NCI-H1436 (cell line): ENCODE measurements at regions not wholly inside any gene's neighbourhood (a gene's known extent, or its start where the extent isn't known, plus 50 kb on each side); places are given as distances from the start of the nearest gene placed in this dataset.
"Not testable (repeated sequence)": the region's sequence is repeated elsewhere in the genome, so short reads cannot be mapped to it uniquely, and the experiment has no call there.

Experiments
- DNase-seq: peaks from one replicate; lab custom pipeline; 2025; lab: John Stamatoyannopoulos, UW

DNA sequence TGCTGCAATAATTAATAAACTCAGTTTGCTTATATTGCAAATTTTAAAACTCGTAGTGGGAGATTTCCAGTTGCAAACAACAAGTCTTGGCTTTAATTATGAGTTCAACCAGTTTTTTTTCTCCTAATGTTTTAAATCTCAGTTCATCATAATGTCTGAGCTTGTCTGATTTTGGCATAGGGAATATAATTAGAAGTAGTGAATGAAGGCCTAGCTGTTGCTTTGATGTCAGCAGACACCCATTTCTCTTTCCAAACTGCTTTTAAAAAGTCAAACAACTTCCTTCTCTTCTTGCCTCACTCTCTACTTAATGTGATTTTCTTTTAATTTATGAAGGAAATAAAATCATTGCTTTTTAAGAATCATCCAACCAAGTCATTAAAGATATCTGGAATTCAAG, 1462.1 kb downstream of the DPP10 start:
- DNase-seq = no peak

DNA sequence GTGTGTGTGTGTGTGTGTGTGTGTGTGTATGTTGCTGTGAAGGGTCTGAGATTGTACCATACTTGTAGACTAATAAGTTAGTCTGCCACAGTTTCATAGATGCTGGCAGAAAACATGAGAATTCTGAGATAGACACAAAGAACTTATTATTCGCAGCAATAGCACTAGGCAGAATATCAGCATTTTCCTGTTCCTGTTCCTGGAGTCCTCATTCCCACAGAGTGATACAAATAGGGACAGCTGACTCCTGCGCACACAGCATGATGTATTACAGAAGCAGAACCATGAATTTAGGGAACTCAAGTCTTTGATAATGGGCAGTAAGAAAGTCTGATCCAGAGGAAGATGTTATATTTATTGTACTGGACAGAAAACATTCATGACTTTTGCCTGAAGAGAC, 1466.3 kb downstream of the DPP10 start:
- no peak for DNase-seq

DNA sequence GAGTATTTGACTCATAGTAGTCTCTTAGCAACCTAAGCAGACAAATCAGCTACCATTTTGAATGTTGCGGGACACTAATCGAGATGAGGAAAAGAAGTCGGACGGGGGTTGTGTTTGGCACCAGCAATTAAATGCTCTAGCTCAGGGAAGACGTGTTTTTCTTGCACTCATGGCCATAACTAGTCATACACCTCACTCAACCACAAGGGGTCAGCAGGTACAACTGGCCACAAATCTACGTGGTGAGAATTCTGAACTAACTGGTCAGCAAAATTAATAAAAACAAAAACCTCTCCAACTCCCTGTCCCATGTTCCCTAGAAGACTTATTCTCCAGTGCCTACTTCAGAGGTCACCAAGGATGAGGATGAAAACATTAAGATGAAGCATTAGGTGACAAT, 1467.8 kb downstream of the DPP10 start:
- no peak for DNase-seq

DNA sequence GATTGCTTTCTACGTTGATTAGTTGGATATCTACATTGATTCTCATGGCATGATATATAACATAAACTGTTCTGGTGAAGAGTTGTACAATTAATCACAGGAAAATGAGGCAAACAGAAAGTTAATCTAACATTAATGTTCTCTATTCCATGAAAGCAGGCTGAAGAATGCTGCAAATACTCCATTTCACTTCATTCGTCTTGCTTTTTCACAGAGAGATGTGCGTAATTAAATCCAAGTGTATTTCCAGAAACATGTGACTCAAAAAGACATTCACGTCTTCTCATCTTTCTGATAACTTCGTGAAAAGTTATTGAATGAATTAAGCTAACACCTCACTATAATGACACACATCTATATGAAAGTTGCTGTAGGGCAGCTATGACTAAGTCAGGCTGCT, 1471.5 kb downstream of the DPP10 start:
- no peak for DNase-seq

GRCh38 chr2:115921541-115921940, 1479.1 kb downstream of the DPP10 start:
- DNase-seq = no peak

GRCh38 chr2:115939902-115940301, 1497.5 kb downstream of the DPP10 start:
- DNase-seq = no peak

DNA sequence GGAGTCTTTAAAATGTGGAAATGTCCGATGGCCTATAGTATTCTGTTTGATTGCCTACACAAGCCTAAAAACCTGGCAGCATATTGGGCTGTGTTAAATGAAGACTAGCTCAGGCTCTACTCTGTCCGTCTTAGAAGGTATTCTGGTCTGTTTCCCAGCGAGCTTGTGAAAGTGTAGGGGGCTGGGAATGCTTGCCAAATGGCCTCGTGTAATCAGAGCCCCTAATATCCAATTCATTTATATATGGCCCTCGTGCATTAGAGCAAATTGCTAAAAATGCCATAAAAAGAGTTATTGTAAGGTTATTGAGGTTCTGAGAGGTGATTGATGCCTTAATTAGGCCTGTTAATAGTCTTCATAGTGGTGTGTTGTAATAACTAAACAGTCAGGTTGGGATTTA, 1500.4 kb downstream of the DPP10 start:
- no peak for DNase-seq

GRCh38 chr2:115946341-115946740, 1503.9 kb downstream of the DPP10 start:
- DNase-seq = no peak

GRCh38 chr2:115946891-115947290, 1504.5 kb downstream of the DPP10 start:
- no peak for DNase-seq

DNA sequence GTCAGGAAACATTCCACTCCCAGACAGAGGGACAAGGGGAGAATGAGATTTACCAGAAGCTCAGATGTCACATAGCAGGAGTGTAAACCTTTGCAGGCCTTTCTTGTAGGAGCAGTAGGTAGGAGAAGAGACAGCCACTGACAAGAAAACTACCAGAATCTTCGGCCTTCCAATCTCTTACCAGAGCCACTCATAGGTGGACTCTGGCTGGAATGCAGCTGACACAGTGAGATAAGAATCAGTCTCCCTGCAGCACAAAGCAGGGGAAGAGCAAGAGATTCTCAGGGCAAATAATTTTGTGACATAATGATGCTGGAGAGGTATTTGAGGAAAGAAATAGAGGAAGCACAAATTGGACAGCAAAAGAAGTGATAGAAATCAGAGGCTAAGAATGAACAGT, 1534.5 kb downstream of the DPP10 start:
- DNase-seq = no peak

DNA sequence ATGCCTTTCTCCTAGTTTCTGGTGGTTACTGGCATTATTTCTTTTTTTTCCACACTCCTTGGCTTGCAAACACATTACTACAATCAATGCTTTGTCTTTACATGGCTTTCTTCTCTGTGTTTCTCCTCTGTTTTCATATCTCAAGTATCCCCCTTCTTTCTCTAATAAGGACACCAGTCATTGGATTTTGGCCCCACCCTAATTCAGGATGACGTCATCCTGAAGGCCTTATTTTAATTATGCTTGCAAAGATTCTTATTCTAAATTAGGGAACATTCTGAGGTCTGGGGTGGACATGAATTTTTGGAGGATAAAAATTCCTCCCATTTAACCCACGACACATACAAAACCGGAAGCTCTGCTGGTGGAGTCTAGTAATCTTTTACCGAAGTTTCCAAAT, 1556.6 kb downstream of the DPP10 start:
- no peak for DNase-seq

GRCh38 chr2:116023026-116023425, 1580.6 kb downstream of the DPP10 start:
- no peak for DNase-seq

GRCh38 chr2:116038758-116039157, 1596.3 kb downstream of the DPP10 start:
- not testable (repeated sequence) for DNase-seq

DNA sequence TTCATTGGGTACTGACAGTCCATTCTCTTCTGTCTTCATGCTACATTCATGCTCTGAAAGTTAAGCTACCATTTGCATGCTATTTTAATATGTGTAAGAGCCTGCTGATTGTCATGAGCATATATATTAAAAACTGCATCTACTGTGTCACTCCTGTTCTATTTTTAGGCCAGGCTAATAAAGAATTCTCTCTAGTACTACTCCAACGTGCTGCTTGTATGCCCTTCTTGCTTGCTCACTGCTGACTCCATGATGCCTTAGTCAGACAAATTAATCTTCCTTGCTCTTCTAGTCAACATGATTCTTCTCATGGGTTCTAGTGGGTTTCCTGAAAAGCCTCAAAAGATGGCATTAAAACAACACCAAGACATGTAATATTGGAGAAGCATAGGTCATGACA, 1600.1 kb downstream of the DPP10 start:
- DNase-seq = no peak

DNA sequence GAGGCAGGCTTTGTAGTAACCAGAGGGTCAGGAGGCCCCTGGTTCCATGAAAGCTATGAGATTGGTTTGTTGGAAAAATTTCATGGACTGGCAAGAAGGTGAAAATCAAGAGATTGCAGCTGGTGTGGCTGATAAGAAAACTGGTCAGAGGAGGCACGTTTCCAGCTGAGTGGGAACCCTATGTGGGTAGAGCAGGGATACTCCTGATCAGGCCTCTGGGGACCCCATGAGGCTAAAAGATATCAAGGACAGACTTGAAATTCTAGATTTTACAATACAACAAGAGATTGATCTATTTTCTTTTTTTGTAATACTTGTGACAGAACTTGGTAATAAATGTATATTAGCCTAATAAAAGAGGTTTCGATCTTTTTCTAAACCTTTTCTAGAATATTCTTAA, 1615.1 kb downstream of the DPP10 start:
- DNase-seq = no peak

- DNase-seq = no peak
Observed at GRCh38 chr2:116061023-116061422, 1618.6 kb downstream of the DPP10 start.

DNA sequence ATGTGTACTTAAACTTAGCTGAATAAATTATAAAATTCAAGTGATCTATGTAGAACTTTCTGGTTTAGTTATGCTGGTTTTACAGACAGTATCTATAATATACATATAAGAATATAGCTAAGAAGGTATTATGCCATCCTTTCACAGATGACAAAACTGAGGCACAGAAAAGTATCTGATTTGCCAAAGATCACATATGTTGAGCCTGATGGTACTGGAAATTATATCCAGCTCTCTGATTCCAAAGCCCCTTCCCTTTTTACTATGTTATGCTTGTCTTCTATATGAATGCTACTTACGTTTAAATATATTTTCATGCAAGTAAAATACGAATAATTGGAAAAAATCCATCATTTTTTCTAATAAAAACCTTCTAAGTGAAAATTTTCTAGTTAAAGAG, 1631.3 kb downstream of the DPP10 start:
- DNase-seq = no peak

DNA sequence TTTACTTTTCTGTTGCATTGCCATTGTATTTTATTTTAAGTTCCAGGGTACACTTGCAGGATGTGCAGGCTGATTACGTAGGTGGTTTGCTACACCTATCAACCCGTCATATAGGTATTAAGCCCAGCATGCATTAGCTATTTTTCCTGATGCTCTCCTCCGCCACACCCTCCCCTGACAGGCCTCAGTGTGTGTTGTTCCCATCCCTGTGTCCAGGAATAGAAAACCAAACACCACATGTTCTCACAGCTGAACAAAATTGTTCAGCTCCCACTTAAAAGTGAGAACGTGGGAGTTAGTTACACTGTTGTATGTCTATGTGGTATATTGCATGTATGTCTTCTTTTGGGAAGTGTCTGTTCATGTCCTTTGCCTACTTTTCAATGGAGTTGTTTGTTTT, 1631.7 kb downstream of the DPP10 start:
- no peak for DNase-seq

- DNase-seq = no peak
Observed at GRCh38 chr2:116088236-116088635, 1645.8 kb downstream of the DPP10 start.

- no peak for DNase-seq
Observed at GRCh38 chr2:116094196-116094595, 1651.8 kb downstream of the DPP10 start.

DNA sequence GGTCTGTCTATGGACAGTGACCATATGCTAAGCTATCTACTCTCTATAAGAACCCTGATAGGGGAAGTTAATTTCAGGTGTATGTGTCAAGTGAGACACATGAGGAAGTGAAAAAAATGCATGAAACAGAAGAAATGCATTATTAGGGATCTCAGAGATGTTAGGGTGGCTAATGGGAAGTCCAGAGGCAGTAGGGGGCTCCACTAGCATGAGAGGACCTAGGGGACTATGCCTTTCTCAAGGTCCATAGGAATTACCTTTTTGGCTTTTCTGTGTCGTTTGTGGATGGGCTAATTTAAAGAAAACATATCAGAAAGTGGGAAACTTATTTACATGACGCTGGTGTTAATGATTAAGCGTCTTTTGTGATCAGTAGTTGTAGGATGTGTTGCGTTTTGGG, 1653.2 kb downstream of the DPP10 start:
- DNase-seq = no peak

DNA sequence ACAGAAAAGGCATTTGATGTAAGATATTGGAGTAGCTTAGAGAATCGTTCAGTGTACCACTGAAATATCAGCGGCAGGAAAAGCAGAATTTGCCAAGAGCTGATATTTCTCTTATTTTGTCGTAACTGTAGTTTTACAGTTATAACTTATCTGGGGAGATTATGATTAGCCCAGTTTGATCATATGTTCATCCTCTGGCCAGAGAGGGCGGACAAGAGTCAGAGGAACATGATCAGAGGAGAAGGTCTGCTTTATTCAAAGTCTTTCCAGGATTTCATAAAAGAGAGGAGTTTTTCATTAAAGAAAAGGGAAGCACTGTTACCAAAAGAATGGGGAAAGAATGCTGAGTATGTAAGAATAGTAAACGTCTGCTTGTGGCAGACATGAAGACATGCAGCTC, 1655.6 kb downstream of the DPP10 start:
- DNase-seq = no peak

GRCh38 chr2:116109471-116109870, 1667.0 kb downstream of the DPP10 start:
- no peak for DNase-seq

DNA sequence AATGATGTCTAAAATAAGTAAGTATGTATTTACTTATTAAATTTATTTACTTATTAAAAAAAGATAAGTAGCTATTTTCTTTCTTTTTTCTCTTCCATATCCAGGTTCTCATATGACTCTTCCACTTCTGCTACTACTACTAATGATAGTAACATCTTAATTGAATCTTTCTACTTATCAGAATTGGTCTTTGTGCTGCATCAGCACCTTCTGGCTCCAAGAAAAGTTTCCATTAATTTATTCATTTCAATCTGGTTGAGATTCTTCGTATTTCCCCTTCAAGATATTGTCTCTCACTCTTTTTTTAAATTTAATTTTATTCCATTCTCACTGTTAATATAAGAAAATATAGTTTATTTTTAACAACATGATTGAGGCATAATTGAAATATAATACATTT, 1675.4 kb downstream of the DPP10 start:
- no peak for DNase-seq

DNA sequence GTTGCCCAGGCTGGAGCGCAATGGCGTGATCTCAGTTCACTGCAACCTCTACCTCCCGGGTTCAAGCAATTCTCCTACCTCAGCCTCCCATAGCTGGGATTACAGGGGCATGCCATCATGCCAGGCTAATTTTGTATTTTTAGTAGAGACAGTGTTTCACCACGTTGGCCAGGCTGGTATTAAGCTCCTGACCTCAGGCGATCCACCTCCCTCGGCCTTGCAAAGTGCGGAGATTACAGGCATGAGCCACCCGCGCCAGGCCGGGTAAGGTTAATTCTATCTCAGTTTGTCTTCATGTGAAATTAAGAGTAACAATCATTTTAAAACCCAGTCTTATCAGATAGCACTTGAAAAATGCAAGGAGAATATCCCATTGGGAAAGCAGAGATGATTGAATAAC, 1681.7 kb upstream of the DDX18 start:
- DNase-seq = no peak
